K562 (cell line): ENCODE measurements at regions not wholly inside any gene's neighbourhood (a gene's known extent, or its start where the extent isn't known, plus 50 kb on each side); places are given as distances from the start of the nearest gene placed in this dataset.

Source experiments
- BRCA1 ChIP-seq, 2 experiments: fragments of 450-650 bp in 1 of 2; sonication (generic) in 1 of 2; formaldehyde crosslinking in 1 of 2; IDR thresholded peaks; 2 replicates each; pipeline versions ENCODE4 v1.5.0 to v1.6.1; 2017 to 2020; ENCODE audit warnings: mild to moderate bottlenecking in 1 of 2, missing genetic modification reagents in 1 of 2
- CBX5 ChIP-seq: IDR thresholded peaks from 2 replicates; pipeline ENCODE4 v1.6.1; 2014; ENCODE audit warnings: low read depth, borderline replicate concordance
- CTCF ChIP-seq, 3 experiments: IDR thresholded peaks in 2 of 3; conservative IDR thresholded peaks in 1 of 3; 2 replicates each; pipeline ENCODE4 v1.5.1; 2011 to 2012; ENCODE audit warnings: low read length in 3 of 3, mild to moderate bottlenecking in 3 of 3, control low read depth in 2 of 3, improper control_type of control experiment in 1 of 3, inconsistent platforms in 1 of 3, low read depth in 1 of 3, mixed read lengths in 1 of 3, moderate library complexity in 1 of 3; ENCODE audit not compliant: insufficient read depth in 2 of 3
- FOXK2 ChIP-seq, 2 experiments: fragments of 450-650 bp; IDR thresholded peaks in 1 of 2; conservative IDR thresholded peaks in 1 of 2; 2 replicates each; pipeline ENCODE4 v1.6.1; 2016; ENCODE audit warnings: low read depth in 2 of 2, mild to moderate bottlenecking in 1 of 2
- GTF3C2 ChIP-seq: IDR thresholded peaks from 3 replicates; pipeline ENCODE4 v1.6.1; 2011; ENCODE audit warnings: borderline replicate concordance, mild to moderate bottlenecking, moderate library complexity; ENCODE audit not compliant: insufficient read length; ENCODE audit errors: extremely low read depth
- KAT2B ChIP-seq: IDR thresholded peaks from one replicate; pipeline ENCODE4 v1.6.1; 2012; ENCODE audit warnings: low read depth, mild to moderate bottlenecking, control low read depth, inconsistent platforms, low read length, moderate library complexity
- MAFF ChIP-seq: IDR thresholded peaks from 2 replicates; pipeline ENCODE4 v1.6.1; 2012; ENCODE audit warnings: low read length, improper control_type of control experiment
- MNT ChIP-seq, 2 experiments: fragments of 450-650 bp; conservative IDR thresholded peaks; 2 replicates each; pipeline ENCODE4 v1.6.1; 2017; ENCODE audit warnings: mild to moderate bottlenecking in 2 of 2, moderate library complexity in 2 of 2
- MXI1 ChIP-seq: IDR thresholded peaks from 2 replicates; pipeline ENCODE4 v1.6.1; 2011; ENCODE audit warnings: low read depth, mild to moderate bottlenecking, improper control_type of control experiment, low read length
- SIN3A ChIP-seq, 2 experiments: fragments of 150-350 bp in 1 of 2; IDR thresholded peaks; 2 replicates each; pipeline ENCODE4 v1.6.1; 2011 to 2016; ENCODE audit warnings: borderline replicate concordance in 2 of 2, low read depth in 2 of 2, low read length in 2 of 2, mild to moderate bottlenecking in 2 of 2, moderate library complexity in 2 of 2; ENCODE audit not compliant: control insufficient read depth in 1 of 2
- ZBTB33 ChIP-seq: sonication (generic); formaldehyde crosslinking; IDR thresholded peaks from 2 replicates; pipeline ENCODE4 v1.8.1; 2023; ENCODE audit warnings: mild to moderate bottlenecking, missing genetic modification reagents
- ZNF133 ChIP-seq: fragments of 250-450 bp; sonication (Bioruptor Pico); IDR thresholded peaks from 2 replicates; pipeline ENCODE4 v1.4.0; 2020; ENCODE audit warnings: mild to moderate bottlenecking
- ZNF274 ChIP-seq: IDR thresholded peaks from 2 replicates; pipeline ENCODE4 v1.6.1; 2011; ENCODE audit warnings: low read depth, mild to moderate bottlenecking, low read length, moderate library complexity, borderline replicate concordance
- ZNF318 ChIP-seq, 2 experiments: fragments of 450-650 bp; IDR thresholded peaks; 2 replicates each; pipeline ENCODE4 v1.6.1; 2016; ENCODE audit warnings: mild to moderate bottlenecking in 2 of 2, borderline replicate concordance in 1 of 2, low read depth in 1 of 2, moderate library complexity in 1 of 2

GRCh38 chr22:47269516-47270088 lies 507.2 kb downstream of the TBC1D22A start:
- TF ChIP-seq KAT2B (no peak), ZNF274 (no peak), ZNF133 (CRISPR knock-in tag) (no peak), MAFF (no peak), MNT (conservative IDR thresholded peaks at IDR 0.05) (no peak), CTCF (IDR thresholded peaks at IDR 0.05 in 2 of 3, conservative IDR thresholded peaks at IDR 0.05 in 1 of 3; ENCODE audit: insufficient read depth in 2 of 3, low read depth in 1 of 3, low read length in 3 of 3) (no peak), MXI1 (no peak), BRCA1 (IDR thresholded peaks at IDR 0.05) (no peak), BRCA1 (CRISPR knock-in tag; IDR thresholded peaks at IDR 0.05) (no peak), SIN3A (IDR thresholded peaks at IDR 0.05; ENCODE audit: borderline replicate concordance in 2 of 2, control insufficient read depth in 1 of 2, low read depth in 2 of 2, low read length in 2 of 2) (no peak), ZBTB33 (CRISPR knock-in tag) (no peak), CBX5 (no peak), FOXK2 (conservative IDR thresholded peaks at IDR 0.05 in 1 of 2, IDR thresholded peaks at IDR 0.05 in 1 of 2; ENCODE audit: low read depth in 2 of 2) (no peak), ZNF318 (IDR thresholded peaks at IDR 0.05; ENCODE audit: borderline replicate concordance in 1 of 2, low read depth in 1 of 2) (no peak), GTF3C2 (no peak)
